Upper lobe of left lung (tissue), 6 donors: ENCODE measurements at regions not wholly inside any gene's neighbourhood (a gene's known extent, or its start where the extent isn't known, plus 50 kb on each side); places are given as distances from the start of the nearest gene placed in this dataset.

Experiments used
- ATAC-seq, 2 donors: fragments of 200-7000 bp; cut with Tn5 transposase; one replicate each; pipeline ENCODE4 v1.9.1; 2022; ENCODE audit warnings: mild to moderate bottlenecking in 2 of 2, moderate library complexity in 2 of 2; ENCODE audit not compliant: low FRiP score in 2 of 2
- DNase-seq, 2 donors: peaks; one replicate each; pipeline ENCODE4 v3.0.0-alpha.2; 2019 to 2020
- H3K27ac ChIP-seq, 4 donors: fragments of 200-600 bp; sonication (generic); one replicate each; pipeline ENCODE4 v1.5.1; 2016 to 2019
- H3K27me3 ChIP-seq, 4 donors: fragments of 200-600 bp; sonication (generic); one replicate each; pipeline ENCODE4 v1.5.1; 2017 to 2019
- H3K36me3 ChIP-seq, 4 donors: fragments of 200-600 bp; sonication (generic); one replicate each; pipeline ENCODE4 v1.5.1; 2016 to 2019
- H3K4me1 ChIP-seq, 4 donors: fragments of 200-600 bp; sonication (generic); one replicate each; pipeline ENCODE4 v1.5.1; 2018 to 2019
- H3K4me3 ChIP-seq, 4 donors: fragments of 200-600 bp; sonication (generic); one replicate each; pipeline ENCODE4 v1.5.1; 2017 to 2019; ENCODE audit warnings: mild to moderate bottlenecking in 2 of 4, moderate library complexity in 1 of 4
- H3K9me3 ChIP-seq, 4 donors: fragments of 200-600 bp; sonication (generic); one replicate each; pipeline ENCODE4 v1.5.1; 2018 to 2019
- EP300 ChIP-seq, 4 donors: sonication (generic); formaldehyde crosslinking; IDR thresholded peaks; one replicate each; pipeline ENCODE4 v1.5.1; 2017; ENCODE audit warnings: antibody characterized with exemption in 4 of 4, control low read depth in 2 of 4
- POLR2A ChIP-seq, 4 donors: fragments of 450-650 bp; IDR thresholded peaks; one replicate each; pipeline ENCODE4 v1.5.1; 2016 to 2017; ENCODE audit warnings: antibody characterized with exemption in 4 of 4, mild to moderate bottlenecking in 2 of 4
- POLR2AphosphoS5 ChIP-seq, 2 donors: sonication (generic); formaldehyde crosslinking; IDR thresholded peaks; one replicate each; pipeline ENCODE4 v1.5.1; 2017; ENCODE audit warnings: antibody characterized with exemption in 2 of 2
- WGBS, 2 donors: methylation state at CpG; one replicate each; pipeline ENCODE4 v1.1.5; 2017 to 2018; 5-methylcytosine and 5-hydroxymethylcytosine counted together
- TF ChIP-seq, protein P1 (sequence below), 6 experiments: fragments of 450-650 bp in 4 of 6; fragments of 200-600 bp in 2 of 6; sonication (generic) in 2 of 6; IDR thresholded peaks; one replicate each; pipeline ENCODE4 v1.5.1; 2016 to 2019; ENCODE audit warnings: antibody characterized with exemption in 6 of 6
- donor health status: DM: no; HTN: no; CAD: no; lungs with moderate emphysema.
- donor health status: DM: no; HTN: yes; CAD: no; lungs with severe emphysema.

DNA sequence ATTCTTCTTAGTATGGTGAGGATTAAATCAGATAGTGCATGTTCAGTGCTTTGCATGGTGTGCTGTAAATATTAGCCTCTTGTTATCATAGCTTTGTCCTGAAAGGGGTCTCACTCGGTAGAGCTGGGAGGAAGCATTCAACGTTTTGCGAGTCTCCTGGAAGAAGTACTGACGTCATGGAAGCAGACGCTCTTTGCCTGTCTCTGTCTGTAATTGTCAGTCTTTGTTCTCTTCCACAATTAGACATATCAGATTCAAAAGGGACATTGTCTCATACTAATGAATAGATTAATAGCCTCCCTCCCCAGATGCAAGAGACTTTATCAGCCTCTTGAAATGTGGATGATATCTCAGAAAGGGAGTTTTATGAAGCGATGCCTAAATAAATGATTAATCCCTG lies 91.8 kb upstream of the CXCL14 start:
- Histone ChIP-seq H3K9me3 (peaks cover 0 to 4% (median 0%) of the 10 kb centered on the region in 4 donors), H3K4me3 (no peak overlapping the region), H3K36me3 (no peaks in the 10 kb centered on the region), H3K4me1 (no peaks in the 10 kb centered on the region), H3K27ac (no peak overlapping the region), H3K27me3 (no peaks in the 10 kb centered on the region)
- 68 to 81% methylated on average over 6 of the region's 6 CpGs for WGBS, 2 donors
- DNase-seq (no peak), ATAC-seq (no peak)
- TF ChIP-seq POLR2AphosphoS5 (IDR thresholded peaks at IDR 0.05) (no peak), POLR2A (IDR thresholded peaks at IDR 0.05) (no peak), EP300 (IDR thresholded peaks at IDR 0.05) (no peak)
- TF ChIP-seq, protein P1, sequence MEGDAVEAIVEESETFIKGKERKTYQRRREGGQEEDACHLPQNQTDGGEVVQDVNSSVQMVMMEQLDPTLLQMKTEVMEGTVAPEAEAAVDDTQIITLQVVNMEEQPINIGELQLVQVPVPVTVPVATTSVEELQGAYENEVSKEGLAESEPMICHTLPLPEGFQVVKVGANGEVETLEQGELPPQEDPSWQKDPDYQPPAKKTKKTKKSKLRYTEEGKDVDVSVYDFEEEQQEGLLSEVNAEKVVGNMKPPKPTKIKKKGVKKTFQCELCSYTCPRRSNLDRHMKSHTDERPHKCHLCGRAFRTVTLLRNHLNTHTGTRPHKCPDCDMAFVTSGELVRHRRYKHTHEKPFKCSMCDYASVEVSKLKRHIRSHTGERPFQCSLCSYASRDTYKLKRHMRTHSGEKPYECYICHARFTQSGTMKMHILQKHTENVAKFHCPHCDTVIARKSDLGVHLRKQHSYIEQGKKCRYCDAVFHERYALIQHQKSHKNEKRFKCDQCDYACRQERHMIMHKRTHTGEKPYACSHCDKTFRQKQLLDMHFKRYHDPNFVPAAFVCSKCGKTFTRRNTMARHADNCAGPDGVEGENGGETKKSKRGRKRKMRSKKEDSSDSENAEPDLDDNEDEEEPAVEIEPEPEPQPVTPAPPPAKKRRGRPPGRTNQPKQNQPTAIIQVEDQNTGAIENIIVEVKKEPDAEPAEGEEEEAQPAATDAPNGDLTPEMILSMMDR (IDR thresholded peaks at IDR 0.05) = no peak

GRCh38 chr5:135669416-135669815 lies 90.6 kb upstream of the CXCL14 start:
- Histone ChIP-seq H3K27ac (no peak overlapping the region), H3K36me3 (no peaks in the 10 kb centered on the region), H3K9me3 (no peaks in the 10 kb centered on the region), H3K4me1 (no peaks in the 10 kb centered on the region), H3K27me3 (no peaks in the 10 kb centered on the region), H3K4me3 (no peak overlapping the region)
- TF ChIP-seq EP300 (IDR thresholded peaks at IDR 0.05) (no peak), POLR2AphosphoS5 (IDR thresholded peaks at IDR 0.05) (no peak), POLR2A (IDR thresholded peaks at IDR 0.05) (no peak)
- TF ChIP-seq, protein P1 (IDR thresholded peaks at IDR 0.05) = no peak
- ATAC-seq (no peak), DNase-seq (no peak)
- 60 to 65% methylated on average over 2 of the region's 2 CpGs for WGBS, 2 donors

DNA sequence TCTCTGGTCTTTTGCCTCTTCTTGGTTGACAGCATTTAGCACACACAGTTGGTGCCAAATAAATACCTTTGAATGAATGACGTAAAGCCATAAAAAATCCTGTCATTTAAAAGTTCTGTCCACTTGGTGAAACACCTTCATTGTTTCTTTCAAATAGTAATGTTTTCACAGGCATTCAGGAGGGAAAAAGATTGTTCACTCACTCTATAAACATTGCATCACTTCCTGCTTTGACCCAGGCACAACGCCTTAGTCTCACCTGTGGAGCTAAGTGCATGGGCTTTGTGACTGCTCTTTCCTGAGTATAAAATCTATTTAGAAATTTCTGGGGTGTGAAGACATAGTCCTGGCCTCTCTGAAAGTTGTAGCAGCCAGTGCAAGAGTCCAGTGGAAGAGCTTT lies 88.9 kb upstream of the CXCL14 start:
- H3K36me3 ChIP-seq = no peaks in the 10 kb centered on the region
- H3K4me3 ChIP-seq = no peak overlapping the region
- TF ChIP-seq, protein P1 (IDR thresholded peaks at IDR 0.05) = no peak
- TF ChIP-seq POLR2AphosphoS5 (IDR thresholded peaks at IDR 0.05) = no peak
- H3K9me3 ChIP-seq = no peaks in the 10 kb centered on the region
- no peak overlapping the region for H3K27ac ChIP-seq
- no peaks in the 10 kb centered on the region for H3K4me1 ChIP-seq
- 44 to 50% methylated on average over 2 of the region's 2 CpGs for WGBS, 2 donors
- DNase-seq (no peak), ATAC-seq (no peak)
- H3K27me3 ChIP-seq = no peaks in the 10 kb centered on the region

- no peaks in the 10 kb centered on the region for H3K9me3 ChIP-seq
- no peak for DNase-seq
- no peaks in the 10 kb centered on the region for H3K36me3 ChIP-seq
- H3K4me1 ChIP-seq = no peaks in the 10 kb centered on the region
- no peaks in the 10 kb centered on the region for H3K27me3 ChIP-seq
- ATAC-seq = no peak
- TF ChIP-seq EP300 (IDR thresholded peaks at IDR 0.05) = no peak
- H3K27ac ChIP-seq = no peak overlapping the region
- WGBS, 2 donors = 79 to 80% methylated on average over 3 of the region's 3 CpGs
- no peak overlapping the region for H3K4me3 ChIP-seq
These were observed 88.4 kb upstream of the CXCL14 start for GRCh38 chr5:135667204-135667603.

GRCh38 chr5:135662683-135663082 lies 83.9 kb upstream of the CXCL14 start:
- Histone ChIP-seq H3K27me3 (no peaks in the 10 kb centered on the region), H3K27ac (no peak overlapping the region), H3K4me3 (no peak overlapping the region), H3K36me3 (no peaks in the 10 kb centered on the region), H3K4me1 (no peaks in the 10 kb centered on the region), H3K9me3 (peaks cover 0 to 4% (median 0%) of the 10 kb centered on the region in 4 donors)
- 84 to 98% methylated on average over 3 of the region's 3 CpGs for WGBS, 2 donors
- TF ChIP-seq, protein P1 (IDR thresholded peaks at IDR 0.05) = no peak
- no peak for TF ChIP-seq POLR2A (IDR thresholded peaks at IDR 0.05)
- no peak for DNase-seq
- ATAC-seq = no peak
